WERI-Rb-1 (cell line): ENCODE measurements at regions not wholly inside any gene's neighbourhood (a gene's known extent, or its start where the extent isn't known, plus 50 kb on each side); places are given as distances from the start of the nearest gene placed in this dataset.
"Not testable (repeated sequence)": the region's sequence is repeated elsewhere in the genome, so short reads cannot be mapped to it uniquely, and the experiment has no call there.

Experiments
- DNase-seq: peaks from one replicate; pipeline ENCODE4 v3.0.0-alpha.2; 2020
- H3K27ac ChIP-seq: fragments of 250-450 bp; sonication (Bioruptor Pico); 2 replicates; pipeline ENCODE4 v1.5.1; 2020; ENCODE audit warnings: mild to moderate bottlenecking, moderate library complexity
- H3K27me3 ChIP-seq: fragments of 250-450 bp; sonication (Bioruptor Pico); 2 replicates; pipeline ENCODE4 v1.5.1; 2021; ENCODE audit warnings: mild to moderate bottlenecking, low read depth, moderate library complexity; ENCODE audit not compliant: insufficient read depth, severe bottlenecking
- H3K36me3 ChIP-seq: fragments of 250-450 bp; sonication (Bioruptor Pico); 2 replicates; pipeline ENCODE4 v1.5.1; 2020; ENCODE audit warnings: mild to moderate bottlenecking, moderate library complexity
- H3K4me3 ChIP-seq: 2 replicates; pipeline ENCODE4 v1.5.1; 2011; ENCODE audit warnings: low read depth, mild to moderate bottlenecking, control low read depth, low read length
- H3K9me3 ChIP-seq: fragments of 250-450 bp; sonication (Bioruptor Pico); 2 replicates; pipeline ENCODE4 v1.5.1; 2021; ENCODE audit warnings: mild to moderate bottlenecking, moderate library complexity; ENCODE audit not compliant: severe bottlenecking
- CTCF ChIP-seq: IDR thresholded peaks from 2 replicates; pipeline ENCODE4 v1.5.1; 2011; ENCODE audit warnings: low read depth, mild to moderate bottlenecking, control low read depth, inconsistent platforms, low read length

- Histone ChIP-seq H3K4me3 (no peak overlapping the region), H3K27me3 (peaks cover 55% of the 10 kb centered on the region), H3K36me3 (no peaks in the 10 kb centered on the region), H3K9me3 (no peaks in the 10 kb centered on the region), H3K27ac (no peak overlapping the region)
- DNase-seq: no peak
- no peak for TF ChIP-seq CTCF
Measured at GRCh38 chr2:89850881-89851582, 1159.6 kb downstream of the RPIA start.

- no peak for TF ChIP-seq CTCF
- DNase-seq: no peak
- Histone ChIP-seq H3K27ac (no peak overlapping the region), H3K9me3 (no peaks in the 10 kb centered on the region), H3K36me3 (no peaks in the 10 kb centered on the region), H3K4me3 (no peak overlapping the region), H3K27me3 (peaks cover 50% of the 10 kb centered on the region)
Measured at GRCh38 chr2:89851583-89851905, 1160.1 kb downstream of the RPIA start.

- not testable (repeated sequence) for H3K27ac ChIP-seq, H3K9me3 ChIP-seq, H3K36me3 ChIP-seq, DNase-seq, H3K4me3 ChIP-seq
- peaks cover 34% of the 10 kb centered on the region for H3K27me3 ChIP-seq
Measured at GRCh38 chr2:89853427-89853826, 1162.0 kb downstream of the RPIA start.

GRCh38 chr2:89855752-89856151 lies 1164.3 kb downstream of the RPIA start:
- DNase-seq, H3K36me3 ChIP-seq, H3K4me3 ChIP-seq, H3K9me3 ChIP-seq, H3K27ac ChIP-seq: not testable (repeated sequence)
- peaks cover 11% of the 10 kb centered on the region for H3K27me3 ChIP-seq

- H3K36me3 ChIP-seq, H3K27me3 ChIP-seq, H3K9me3 ChIP-seq, H3K4me3 ChIP-seq, H3K27ac ChIP-seq, DNase-seq: not testable (repeated sequence)
Measured at GRCh38 chr2:89856305-89856704, 1164.8 kb downstream of the RPIA start.

GRCh38 chr2:89862164-89862563 lies 1170.7 kb downstream of the RPIA start:
- H3K27me3 ChIP-seq, H3K4me3 ChIP-seq, H3K9me3 ChIP-seq, DNase-seq, H3K36me3 ChIP-seq, H3K27ac ChIP-seq: not testable (repeated sequence)

- DNase-seq, H3K4me3 ChIP-seq, H3K27me3 ChIP-seq, H3K36me3 ChIP-seq, H3K27ac ChIP-seq, H3K9me3 ChIP-seq: not testable (repeated sequence)
Measured at GRCh38 chr2:89863209-89863608, 1171.7 kb downstream of the RPIA start.

- H3K9me3 ChIP-seq, DNase-seq, H3K36me3 ChIP-seq, H3K4me3 ChIP-seq, H3K27ac ChIP-seq, H3K27me3 ChIP-seq: not testable (repeated sequence)
Measured at GRCh38 chr2:89874810-89875595, 1183.5 kb downstream of the RPIA start.

- not testable (repeated sequence) for H3K27me3 ChIP-seq, H3K27ac ChIP-seq, H3K36me3 ChIP-seq, H3K9me3 ChIP-seq, DNase-seq, H3K4me3 ChIP-seq
Measured at GRCh38 chr2:89876445-89876844, 1185.0 kb downstream of the RPIA start.

- not testable (repeated sequence) for DNase-seq, H3K27me3 ChIP-seq, H3K4me3 ChIP-seq, H3K9me3 ChIP-seq, H3K27ac ChIP-seq, H3K36me3 ChIP-seq
Measured at GRCh38 chr2:89876878-89877277, 1185.4 kb downstream of the RPIA start.

GRCh38 chr2:89882880-89883279 lies 1191.4 kb downstream of the RPIA start:
- not testable (repeated sequence) for H3K27ac ChIP-seq, DNase-seq, H3K36me3 ChIP-seq

GRCh38 chr2:89883624-89884023 lies 1192.2 kb downstream of the RPIA start:
- H3K36me3 ChIP-seq, H3K27me3 ChIP-seq, H3K4me3 ChIP-seq, H3K9me3 ChIP-seq, DNase-seq, H3K27ac ChIP-seq: not testable (repeated sequence)

More at GRCh38 chr2:89882880-89883279, 1191.4 kb downstream of the RPIA start:
- H3K27me3 ChIP-seq, H3K4me3 ChIP-seq, H3K9me3 ChIP-seq: not testable (repeated sequence)

- H3K9me3 ChIP-seq, H3K4me3 ChIP-seq, DNase-seq, H3K27ac ChIP-seq, H3K36me3 ChIP-seq, H3K27me3 ChIP-seq: not testable (repeated sequence)
Measured at GRCh38 chr2:89885071-89885470, 1193.6 kb downstream of the RPIA start.
